Body of pancreas (tissue), 4 donors: ENCODE measurements at regions not wholly inside any gene's neighbourhood (a gene's known extent, or its start where the extent isn't known, plus 50 kb on each side); places are given as distances from the start of the nearest gene placed in this dataset.

Source experiments
- CTCF ChIP-seq, 7 experiments: fragments of 450-650 bp in 4 of 7; fragments of 200-600 bp in 3 of 7; sonication (generic) in 3 of 7; IDR thresholded peaks; one replicate each; pipeline ENCODE4 v1.5.1; 2016 to 2019; ENCODE audit warnings: antibody characterized with exemption in 7 of 7
- POLR2A ChIP-seq, 3 donors: fragments of 450-650 bp; IDR thresholded peaks; one replicate each; pipeline ENCODE4 v1.6.1; 2016; ENCODE audit warnings: antibody characterized with exemption in 3 of 3, mild to moderate bottlenecking in 2 of 3

GRCh38 chr2:100202567-100202966 is 60.2 kb upstream of the AFF3 start:
- no peak for TF ChIP-seq CTCF (IDR thresholded peaks at IDR 0.05)
- TF ChIP-seq POLR2A (IDR thresholded peaks at IDR 0.05) = no peak
